ENCODE measurements at regions not wholly inside any gene's neighbourhood (a gene's known extent, or its start where the extent isn't known, plus 50 kb on each side); places are given as distances from the start of the nearest gene placed in this dataset.

GRCh38 chr10:108616559-108617285 lies 1306.6 kb downstream of the XPNPEP1 start:
- H3K36me3 ChIP-seq (ENCODE audit: control insufficient read depth, insufficient read depth, low read length): no peaks in the 10 kb centered on the region

GRCh38 chr10:108615576-108616320 lies 1307.6 kb downstream of the XPNPEP1 start:
- no peak for ATAC-seq
- TF ChIP-seq REST (IDR thresholded peaks at IDR 0.05; ENCODE audit: insufficient read depth in 1 of 2, low read depth in 2 of 2, low read length in 1 of 2) (no peak), SIN3A (IDR thresholded peaks at IDR 0.05; ENCODE audit: borderline replicate concordance, insufficient read depth, low read depth, low read length) (no peak), POLR2AphosphoS5 (IDR thresholded peaks at IDR 0.05; ENCODE audit: low read depth, low read length) (no peak), TCF7L2 (IDR thresholded peaks at IDR 0.05; ENCODE audit: low read depth, low read length) (no peak), CTCF (IDR thresholded peaks at IDR 0.05) (no peak)
- ChIA-PET POLR2A (no interaction called here), CTCF (interaction anchor here (0.6 kb wide), 1 partner anchor 749 kb away, joined by 4 read pairs; no protein-coding TSS in a partner anchor)
- Histone ChIP-seq H3K4me1 (ENCODE audit: control insufficient read depth, insufficient read depth, low read length) (no peaks in the 10 kb centered on the region), H3K36me3 (ENCODE audit: control insufficient read depth, insufficient read depth, low read length) (no peaks in the 10 kb centered on the region), H3K27me3 (ENCODE audit: control insufficient read depth, insufficient read depth, low read length) (no peaks in the 10 kb centered on the region), H3K27ac (ENCODE audit: low read length) (no peak overlapping the region), H3K4me3 (ENCODE audit: low read depth in 2 of 2, low read length in 2 of 2) (no peak overlapping the region), H3K9me3 (ENCODE audit: control insufficient read depth, insufficient read depth, low read depth, low read length) (no peaks in the 10 kb centered on the region)
- BruUV-seq (replicated peaks): no TSS peak
- intact Hi-C loops (cut with micrococcal nuclease; ENCODE audit: unreplicated experiment): no loop called here
- in situ Hi-C loops (cut with HindIII; ENCODE audit: low pct_unique_long_range_greater_than_20kb, low sequenced_read_pairs): no loop called here
- no peak for DNase-seq (ENCODE audit: low read depth, low spot score)

More at GRCh38 chr10:108616559-108617285, 1306.6 kb downstream of the XPNPEP1 start:
- in situ Hi-C loops (cut with HindIII; ENCODE audit: low pct_unique_long_range_greater_than_20kb, low sequenced_read_pairs): no loop called here
- no peak for TF ChIP-seq POLR2AphosphoS5 (IDR thresholded peaks at IDR 0.05; ENCODE audit: low read depth, low read length)
- no peak for TF ChIP-seq TCF7L2 (IDR thresholded peaks at IDR 0.05; ENCODE audit: low read depth, low read length)
- CTCF ChIA-PET: no interaction called here
- no peaks in the 10 kb centered on the region for H3K9me3 ChIP-seq (ENCODE audit: control insufficient read depth, insufficient read depth, low read depth, low read length)
- no peak overlapping the region for H3K27ac ChIP-seq (ENCODE audit: low read length)
- no TSS peak for BruUV-seq (replicated peaks)
- H3K4me1 ChIP-seq (ENCODE audit: control insufficient read depth, insufficient read depth, low read length): no peaks in the 10 kb centered on the region
- intact Hi-C loops (cut with micrococcal nuclease; ENCODE audit: unreplicated experiment): no loop called here
- no peaks in the 10 kb centered on the region for H3K27me3 ChIP-seq (ENCODE audit: control insufficient read depth, insufficient read depth, low read length)
- no peak overlapping the region for H3K4me3 ChIP-seq (ENCODE audit: low read depth in 2 of 2, low read length in 2 of 2)
- no peak for ATAC-seq
- POLR2A ChIA-PET: interaction anchor here (0.6 kb wide), 1 partner anchor 9 kb away, joined by 3 read pairs; no protein-coding TSS in a partner anchor
- DNase-seq (ENCODE audit: low read depth, low spot score): no peak

All from Panc1 (cell line).